Liver (tissue), 8 donors: ENCODE measurements at regions not wholly inside any gene's neighbourhood (a gene's known extent, or its start where the extent isn't known, plus 50 kb on each side); places are given as distances from the start of the nearest gene placed in this dataset.

Experiments used
- DNase-seq: peaks from one replicate; pipeline ENCODE4 v3.0.0-alpha.2; 2017; ENCODE audit warnings: low spot score
- H3K27ac ChIP-seq, 2 donors: one replicate each; pipeline ENCODE4 v1.7.0; 2013; ENCODE audit warnings: inconsistent platforms in 2 of 2, low read length in 2 of 2, control low read depth in 1 of 2, low read depth in 1 of 2, mild to moderate bottlenecking in 1 of 2
- H3K27me3 ChIP-seq, 4 donors: one replicate each; pipeline versions ENCODE4 v1.6.1 to v1.7.0; 2013; ENCODE audit warnings: low read length in 3 of 4, inconsistent platforms in 1 of 4, mild to moderate bottlenecking in 1 of 4, moderate library complexity in 1 of 4; ENCODE audit not compliant: control insufficient read depth in 4 of 4, insufficient read depth in 4 of 4
- H3K36me3 ChIP-seq, 4 donors: one replicate each; pipeline versions ENCODE4 v1.6.1 to v1.7.0; 2013; ENCODE audit warnings: low read length in 3 of 4, mild to moderate bottlenecking in 3 of 4, low read depth in 1 of 4, moderate library complexity in 1 of 4; ENCODE audit not compliant: control insufficient read depth in 4 of 4, insufficient read depth in 3 of 4
- H3K4me1 ChIP-seq, 4 donors: one replicate each; pipeline versions ENCODE4 v1.6.1 to v1.7.0; 2013; ENCODE audit warnings: low read length in 3 of 4, mild to moderate bottlenecking in 3 of 4, moderate library complexity in 1 of 4; ENCODE audit not compliant: control insufficient read depth in 4 of 4, insufficient read depth in 4 of 4
- H3K4me3 ChIP-seq, 3 donors: one replicate each; pipeline versions ENCODE4 v1.6.1 to v1.7.0; 2013; ENCODE audit warnings: low read length in 3 of 3, control low read depth in 1 of 3, low read depth in 1 of 3, mild to moderate bottlenecking in 1 of 3
- H3K9ac ChIP-seq, 2 donors: one replicate each; pipeline ENCODE4 v1.7.0; 2013; ENCODE audit warnings: low read length in 2 of 2, mild to moderate bottlenecking in 2 of 2, moderate library complexity in 2 of 2, control low read depth in 1 of 2, low read depth in 1 of 2
- H3K9me3 ChIP-seq, 4 donors: one replicate each; pipeline versions ENCODE4 v1.6.1 to v1.7.0; 2013; ENCODE audit warnings: low read length in 3 of 4; ENCODE audit not compliant: control insufficient read depth in 4 of 4
- EGR1 ChIP-seq, 2 donors: IDR thresholded peaks; 2 replicates each; pipeline ENCODE4 v1.6.1; 2016 to 2018; ENCODE audit warnings: antibody characterized with exemption in 2 of 2, low read depth in 2 of 2
- FOXA1 ChIP-seq: IDR thresholded peaks from 2 replicates; pipeline ENCODE4 v1.6.1; 2016; ENCODE audit warnings: antibody characterized with exemption
- FOXA2 ChIP-seq: IDR thresholded peaks from 2 replicates; pipeline ENCODE4 v1.6.1; 2016; ENCODE audit warnings: antibody characterized with exemption
- HNF4A ChIP-seq, 2 donors: conservative IDR thresholded peaks; 2 replicates each; pipeline ENCODE4 v1.6.1; 2016; ENCODE audit warnings: antibody characterized with exemption in 2 of 2, mild to moderate bottlenecking in 2 of 2
- HNF4G ChIP-seq: IDR thresholded peaks from 2 replicates; pipeline ENCODE4 v1.6.1; 2016; ENCODE audit warnings: antibody characterized with exemption
- JUND ChIP-seq, 2 donors: IDR thresholded peaks; 2 replicates each; pipeline ENCODE4 v1.6.1; 2016; ENCODE audit warnings: antibody characterized with exemption in 2 of 2
- MAX ChIP-seq: IDR thresholded peaks from 2 replicates; pipeline ENCODE4 v1.6.1; 2016; ENCODE audit warnings: antibody characterized with exemption
- NR2F2 ChIP-seq: IDR thresholded peaks from 2 replicates; pipeline ENCODE4 v1.6.1; 2016; ENCODE audit warnings: antibody characterized with exemption
- RAD21 ChIP-seq, 2 donors: IDR thresholded peaks; 2 replicates each; pipeline ENCODE4 v1.6.1; 2016; ENCODE audit warnings: antibody characterized with exemption in 2 of 2, mild to moderate bottlenecking in 2 of 2
- REST ChIP-seq: IDR thresholded peaks from 2 replicates; pipeline ENCODE4 v1.6.1; 2016; ENCODE audit warnings: antibody characterized with exemption, mild to moderate bottlenecking
- RXRA ChIP-seq, 2 donors: IDR thresholded peaks; 2 replicates each; pipeline ENCODE4 v1.6.1; 2017 to 2018; ENCODE audit warnings: antibody characterized with exemption in 2 of 2, mild to moderate bottlenecking in 1 of 2
- SP1 ChIP-seq: IDR thresholded peaks from 2 replicates; pipeline ENCODE4 v1.6.1; 2018; ENCODE audit warnings: antibody characterized with exemption, mild to moderate bottlenecking
- TAF1 ChIP-seq: conservative IDR thresholded peaks from 2 replicates; pipeline ENCODE4 v1.6.1; 2016; ENCODE audit warnings: antibody characterized with exemption, mild to moderate bottlenecking
- YY1 ChIP-seq: IDR thresholded peaks from 2 replicates; pipeline ENCODE4 v1.6.1; 2016; ENCODE audit warnings: antibody characterized with exemption, mild to moderate bottlenecking
- ZBTB33 ChIP-seq: IDR thresholded peaks from 2 replicates; pipeline ENCODE4 v1.6.1; 2016; ENCODE audit warnings: antibody characterized with exemption
- whole genome bisulfite sequencing: extraction: QIAGEN DNeasy Blood & Tissue Kit; methylation state at CpG from one replicate; pipeline ENCODE4 v1.1.7; 2013; 5-methylcytosine and 5-hydroxymethylcytosine counted together
- TF ChIP-seq, protein P1 (sequence below): IDR thresholded peaks from 2 replicates; pipeline ENCODE4 v1.6.1; 2016; ENCODE audit warnings: antibody characterized with exemption
- TF ChIP-seq, protein P2 (sequence below): fragments of 150-350 bp; IDR thresholded peaks from 2 replicates; pipeline ENCODE4 v1.5.1; 2017; ENCODE audit warnings: improper control_type of control experiment, low read depth, low read length; ENCODE audit not compliant: missing input control
- donor health status: healthy.
- donor health status: healthy.
- donor health status: healthy.
- donor health status: healthy.
- donor health status: healthy.

- H3K27me3 ChIP-seq: peaks cover 0 to 7% (median 0%) of the 10 kb centered on the region in 4 donors
- WGBS: 64% methylated on average over 3 of the region's 3 CpGs
- H3K9me3 ChIP-seq: no peaks in the 10 kb centered on the region
- DNase-seq: no peak
- H3K4me1 ChIP-seq: no peaks in the 10 kb centered on the region
- no peak overlapping the region for H3K4me3 ChIP-seq
- no peak for TF ChIP-seq RAD21 (IDR thresholded peaks at IDR 0.05)
- TF ChIP-seq FOXA2: no peak
- no peak for TF ChIP-seq FOXA1
- no peak for TF ChIP-seq HNF4A (conservative IDR thresholded peaks at IDR 0.05)
- TF ChIP-seq, protein P1, sequence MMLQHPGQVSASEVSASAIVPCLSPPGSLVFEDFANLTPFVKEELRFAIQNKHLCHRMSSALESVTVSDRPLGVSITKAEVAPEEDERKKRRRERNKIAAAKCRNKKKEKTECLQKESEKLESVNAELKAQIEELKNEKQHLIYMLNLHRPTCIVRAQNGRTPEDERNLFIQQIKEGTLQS: no peak
- TF ChIP-seq YY1: no peak
- TF ChIP-seq HNF4G: no peak
- TF ChIP-seq MAX: no peak
- TF ChIP-seq SP1: no peak
- no peak for TF ChIP-seq NR2F2
- TF ChIP-seq REST: no peak
- TF ChIP-seq, protein P2, sequence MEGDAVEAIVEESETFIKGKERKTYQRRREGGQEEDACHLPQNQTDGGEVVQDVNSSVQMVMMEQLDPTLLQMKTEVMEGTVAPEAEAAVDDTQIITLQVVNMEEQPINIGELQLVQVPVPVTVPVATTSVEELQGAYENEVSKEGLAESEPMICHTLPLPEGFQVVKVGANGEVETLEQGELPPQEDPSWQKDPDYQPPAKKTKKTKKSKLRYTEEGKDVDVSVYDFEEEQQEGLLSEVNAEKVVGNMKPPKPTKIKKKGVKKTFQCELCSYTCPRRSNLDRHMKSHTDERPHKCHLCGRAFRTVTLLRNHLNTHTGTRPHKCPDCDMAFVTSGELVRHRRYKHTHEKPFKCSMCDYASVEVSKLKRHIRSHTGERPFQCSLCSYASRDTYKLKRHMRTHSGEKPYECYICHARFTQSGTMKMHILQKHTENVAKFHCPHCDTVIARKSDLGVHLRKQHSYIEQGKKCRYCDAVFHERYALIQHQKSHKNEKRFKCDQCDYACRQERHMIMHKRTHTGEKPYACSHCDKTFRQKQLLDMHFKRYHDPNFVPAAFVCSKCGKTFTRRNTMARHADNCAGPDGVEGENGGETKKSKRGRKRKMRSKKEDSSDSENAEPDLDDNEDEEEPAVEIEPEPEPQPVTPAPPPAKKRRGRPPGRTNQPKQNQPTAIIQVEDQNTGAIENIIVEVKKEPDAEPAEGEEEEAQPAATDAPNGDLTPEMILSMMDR: no peak
- no peak for TF ChIP-seq ZBTB33
- TF ChIP-seq TAF1: no peak
- TF ChIP-seq JUND (IDR thresholded peaks at IDR 0.05): no peak
- no peak overlapping the region for H3K9ac ChIP-seq
- no peak overlapping the region for H3K27ac ChIP-seq
- H3K36me3 ChIP-seq: no peaks in the 10 kb centered on the region
Observed at GRCh38 chr5:2385818-2386217, 365.7 kb downstream of the IRX2 start.

DNA sequence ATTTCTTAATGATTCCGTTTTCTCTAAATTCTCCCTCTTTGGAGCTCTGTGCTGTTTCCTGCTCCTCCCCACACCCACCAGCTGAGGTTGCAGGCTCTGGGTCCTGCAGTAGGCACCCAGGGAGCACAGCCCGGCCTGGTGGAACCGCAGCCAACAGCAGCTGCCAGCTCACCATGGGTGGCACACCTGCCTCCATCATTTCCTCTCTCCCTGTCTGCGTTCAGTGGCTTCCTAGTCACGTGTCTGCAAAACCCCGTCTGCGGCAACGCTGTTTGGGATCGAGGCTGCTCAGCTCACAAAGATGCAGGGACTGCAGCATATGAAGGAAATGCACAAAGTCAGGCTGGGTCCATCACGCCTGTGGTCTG is 367.8 kb downstream of the IRX2 start:
- 70% methylated on average over 10 of the region's 10 CpGs for WGBS
- Histone ChIP-seq H3K4me1 (no peaks in the 10 kb centered on the region), H3K4me3 (no peak overlapping the region), H3K36me3 (no peaks in the 10 kb centered on the region), H3K9me3 (no peaks in the 10 kb centered on the region), H3K27me3 (peaks cover 0 to 6% (median 0%) of the 10 kb centered on the region in 4 donors), H3K27ac (no peak overlapping the region), H3K9ac (no peak overlapping the region)
- no peak for TF ChIP-seq FOXA2
- no peak for TF ChIP-seq JUND (IDR thresholded peaks at IDR 0.05)
- TF ChIP-seq, protein P1: no peak
- no peak for TF ChIP-seq HNF4G
- TF ChIP-seq REST: no peak
- TF ChIP-seq RXRA (IDR thresholded peaks at IDR 0.05): no peak
- no peak for TF ChIP-seq SP1
- no peak for TF ChIP-seq EGR1 (IDR thresholded peaks at IDR 0.05; ENCODE audit: low read depth in 2 of 2)
- no peak for TF ChIP-seq TAF1
- TF ChIP-seq FOXA1: no peak
- no peak for DNase-seq
